ENCODE measurements at regions not wholly inside any gene's neighbourhood (a gene's known extent, or its start where the extent isn't known, plus 50 kb on each side); places are given as distances from the start of the nearest gene placed in this dataset.

DNA sequence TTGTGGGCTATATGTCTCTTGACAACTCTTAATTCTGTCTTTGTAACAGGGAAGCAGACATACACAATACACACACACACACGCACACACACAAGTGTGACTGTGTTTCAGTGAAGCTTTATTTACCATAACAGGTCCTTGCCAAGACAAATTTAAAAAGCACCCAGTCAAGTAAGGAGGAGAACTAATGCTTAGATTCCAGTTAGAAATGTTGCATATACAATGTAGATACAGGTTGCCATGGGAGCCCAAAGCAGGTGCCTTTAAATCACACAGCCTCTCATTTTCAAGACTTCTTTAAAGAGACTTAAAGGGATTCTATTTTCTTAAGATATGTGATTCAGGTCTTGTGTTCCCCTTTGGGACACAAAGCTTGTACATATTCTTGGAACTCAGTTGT, 1551.9 kb downstream of the EFNB2 start:
- TF ChIP-seq EZH2phosphoT487 (IDR thresholded peaks at IDR 0.05; ENCODE audit: low read depth, severe bottlenecking, unreplicated experiment) (no peak), EZH2 (IDR thresholded peaks at IDR 0.05; ENCODE audit: borderline replicate concordance) (no peak)
- TF ChIP-seq, protein P1, sequence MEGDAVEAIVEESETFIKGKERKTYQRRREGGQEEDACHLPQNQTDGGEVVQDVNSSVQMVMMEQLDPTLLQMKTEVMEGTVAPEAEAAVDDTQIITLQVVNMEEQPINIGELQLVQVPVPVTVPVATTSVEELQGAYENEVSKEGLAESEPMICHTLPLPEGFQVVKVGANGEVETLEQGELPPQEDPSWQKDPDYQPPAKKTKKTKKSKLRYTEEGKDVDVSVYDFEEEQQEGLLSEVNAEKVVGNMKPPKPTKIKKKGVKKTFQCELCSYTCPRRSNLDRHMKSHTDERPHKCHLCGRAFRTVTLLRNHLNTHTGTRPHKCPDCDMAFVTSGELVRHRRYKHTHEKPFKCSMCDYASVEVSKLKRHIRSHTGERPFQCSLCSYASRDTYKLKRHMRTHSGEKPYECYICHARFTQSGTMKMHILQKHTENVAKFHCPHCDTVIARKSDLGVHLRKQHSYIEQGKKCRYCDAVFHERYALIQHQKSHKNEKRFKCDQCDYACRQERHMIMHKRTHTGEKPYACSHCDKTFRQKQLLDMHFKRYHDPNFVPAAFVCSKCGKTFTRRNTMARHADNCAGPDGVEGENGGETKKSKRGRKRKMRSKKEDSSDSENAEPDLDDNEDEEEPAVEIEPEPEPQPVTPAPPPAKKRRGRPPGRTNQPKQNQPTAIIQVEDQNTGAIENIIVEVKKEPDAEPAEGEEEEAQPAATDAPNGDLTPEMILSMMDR (IDR thresholded peaks at IDR 0.05; ENCODE audit: poor library complexity), result no peak
- H2AFZ ChIP-seq, result no peak overlapping the region
- no peak overlapping the region for H3K4me2 ChIP-seq
- no peak overlapping the region for H3K27ac ChIP-seq
- no peaks in the 10 kb centered on the region for H3K9me3 ChIP-seq (ENCODE audit: low read depth)
- no peak for DNase-seq (ENCODE audit: low spot score)
- no peaks in the 10 kb centered on the region for H3K36me3 ChIP-seq (replicated peaks; ENCODE audit: insufficient read depth, low read depth)
- 59% methylated on average over 1 of the region's 1 CpG for WGBS (ENCODE audit: low lambda C conversion rate, missing lambda C conversion rate)
- H3K27me3 ChIP-seq, result peaks cover 3% of the 10 kb centered on the region
- no peaks in the 10 kb centered on the region for H3K79me2 ChIP-seq
- no peaks in the 10 kb centered on the region for H3K4me1 ChIP-seq (ENCODE audit: insufficient read depth)
- H3K9me2 ChIP-seq (replicated peaks; ENCODE audit: insufficient read depth), result no peaks in the 10 kb centered on the region
- H3K4me3 ChIP-seq, result no peak overlapping the region
- H4K20me1 ChIP-seq (ENCODE audit: insufficient read depth, poor library complexity, severe bottlenecking), result no peaks in the 10 kb centered on the region

DNA sequence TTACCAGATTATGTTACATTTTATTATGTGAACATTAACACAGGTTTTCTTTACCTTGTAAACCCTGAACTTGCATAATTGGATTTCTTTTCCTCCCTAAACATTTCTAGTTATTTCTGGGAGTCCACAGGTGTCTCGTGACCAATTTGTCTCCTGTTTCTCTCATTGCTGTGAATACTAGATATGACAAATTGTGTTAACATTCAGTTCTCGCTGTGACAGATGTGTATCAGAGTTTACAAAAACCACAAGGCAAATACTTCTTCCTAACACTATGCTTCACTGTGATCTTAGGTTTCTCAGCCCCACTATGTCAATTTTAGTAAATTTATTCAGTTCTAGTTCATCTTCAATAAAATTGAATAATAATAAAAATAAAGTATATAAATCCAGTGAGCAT, 1554.9 kb downstream of the EFNB2 start:
- H3K36me3 ChIP-seq (replicated peaks; ENCODE audit: insufficient read depth, low read depth), result no peaks in the 10 kb centered on the region
- H3K4me2 ChIP-seq, result no peak overlapping the region
- H4K20me1 ChIP-seq (ENCODE audit: insufficient read depth, poor library complexity, severe bottlenecking), result no peaks in the 10 kb centered on the region
- H3K27ac ChIP-seq, result no peak overlapping the region
- no peaks in the 10 kb centered on the region for H3K79me2 ChIP-seq
- H3K4me1 ChIP-seq (ENCODE audit: insufficient read depth), result no peaks in the 10 kb centered on the region
- TF ChIP-seq EZH2phosphoT487 (IDR thresholded peaks at IDR 0.05; ENCODE audit: low read depth, severe bottlenecking, unreplicated experiment), result no peak
- no peaks in the 10 kb centered on the region for H3K9me2 ChIP-seq (replicated peaks; ENCODE audit: insufficient read depth)
- H2AFZ ChIP-seq, result no peak overlapping the region
- no peaks in the 10 kb centered on the region for H3K27me3 ChIP-seq
- no peaks in the 10 kb centered on the region for H3K9me3 ChIP-seq (ENCODE audit: low read depth)
- H3K4me3 ChIP-seq, result no peak overlapping the region
- DNase-seq (ENCODE audit: low spot score), result no peak
- 68% methylated on average over 2 of the region's 2 CpGs for WGBS (ENCODE audit: low lambda C conversion rate, missing lambda C conversion rate)

DNA sequence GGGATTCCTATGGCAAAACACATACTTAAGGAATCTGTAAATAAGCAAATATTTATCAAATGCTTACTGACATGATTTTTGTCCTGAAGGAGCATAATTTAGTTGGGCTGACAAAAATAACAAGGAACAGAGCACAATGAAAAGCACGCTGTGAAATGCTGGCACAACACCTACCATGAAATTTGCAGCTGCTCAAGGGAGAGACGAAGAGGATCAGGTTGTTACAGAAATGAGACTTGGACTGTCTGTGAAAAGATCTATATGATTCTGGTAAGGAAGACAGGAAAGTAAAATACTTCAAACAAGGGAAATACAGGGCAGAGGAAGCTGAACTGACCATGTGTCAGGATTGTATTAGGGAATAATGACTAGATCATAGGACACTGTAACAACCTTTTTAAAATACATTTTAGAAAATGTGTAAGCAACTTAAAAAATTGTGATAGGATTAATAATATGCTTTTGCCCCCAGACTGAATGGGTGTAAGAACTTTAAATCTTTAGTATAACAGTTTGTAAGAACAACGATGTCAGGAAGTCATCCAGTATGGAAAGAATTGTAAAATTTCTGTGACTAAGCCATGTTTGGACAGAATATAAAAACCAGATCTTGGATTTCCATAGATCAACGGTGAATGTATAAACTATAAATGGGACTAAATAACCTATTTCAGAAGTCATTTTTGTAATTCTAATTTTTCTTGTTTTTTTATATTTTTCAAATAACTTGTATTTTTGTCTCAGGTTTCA, 1556.0 kb downstream of the EFNB2 start:
- no peaks in the 10 kb centered on the region for H3K9me2 ChIP-seq (replicated peaks; ENCODE audit: insufficient read depth)
- no peaks in the 10 kb centered on the region for H3K79me2 ChIP-seq
- no peak overlapping the region for H2AFZ ChIP-seq
- H3K27me3 ChIP-seq, result no peaks in the 10 kb centered on the region
- H3K4me1 ChIP-seq (ENCODE audit: insufficient read depth), result no peaks in the 10 kb centered on the region
- no peak for DNase-seq (ENCODE audit: low spot score)
- H3K27ac ChIP-seq, result no peak overlapping the region
- TF ChIP-seq EZH2 (IDR thresholded peaks at IDR 0.05; ENCODE audit: borderline replicate concordance) (no peak), EZH2phosphoT487 (IDR thresholded peaks at IDR 0.05; ENCODE audit: low read depth, severe bottlenecking, unreplicated experiment) (no peak)
- TF ChIP-seq, protein P1 (IDR thresholded peaks at IDR 0.05; ENCODE audit: poor library complexity), result no peak
- no peak overlapping the region for H3K4me3 ChIP-seq
- WGBS (ENCODE audit: low lambda C conversion rate, missing lambda C conversion rate), result 64% methylated on average over 4 of the region's 4 CpGs
- no peak overlapping the region for H3K4me2 ChIP-seq
- no peaks in the 10 kb centered on the region for H3K9me3 ChIP-seq (ENCODE audit: low read depth)
- H3K36me3 ChIP-seq (replicated peaks; ENCODE audit: insufficient read depth, low read depth), result no peaks in the 10 kb centered on the region
- H4K20me1 ChIP-seq (ENCODE audit: insufficient read depth, poor library complexity, severe bottlenecking), result no peaks in the 10 kb centered on the region

DNA sequence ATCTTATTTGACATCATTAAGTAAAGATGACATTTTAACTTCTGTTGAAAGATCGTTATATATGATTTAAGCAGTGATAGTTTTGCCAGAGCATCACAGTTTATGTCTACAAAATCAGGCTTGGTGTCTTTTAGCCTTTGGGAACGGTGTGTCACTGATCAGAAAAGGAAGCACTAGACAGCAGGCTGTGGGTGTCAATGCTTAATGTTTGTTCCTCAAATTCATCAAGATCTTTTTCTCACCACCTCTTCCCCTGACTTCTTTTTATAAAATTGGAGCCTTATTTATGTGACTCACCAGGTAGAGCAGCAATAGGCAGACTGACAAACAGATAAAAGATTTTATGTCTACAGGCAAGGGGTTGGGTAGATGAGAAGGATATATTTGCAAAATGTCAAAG, 1558.5 kb downstream of the EFNB2 start:
- Histone ChIP-seq H3K9me3 (ENCODE audit: low read depth) (no peaks in the 10 kb centered on the region), H3K27me3 (no peaks in the 10 kb centered on the region), H3K4me1 (ENCODE audit: insufficient read depth) (no peaks in the 10 kb centered on the region), H4K20me1 (ENCODE audit: insufficient read depth, poor library complexity, severe bottlenecking) (no peaks in the 10 kb centered on the region), H3K4me2 (no peak overlapping the region), H3K27ac (no peak overlapping the region), H3K9me2 (replicated peaks; ENCODE audit: insufficient read depth) (no peaks in the 10 kb centered on the region), H3K79me2 (no peaks in the 10 kb centered on the region), H3K4me3 (no peak overlapping the region), H3K36me3 (replicated peaks; ENCODE audit: insufficient read depth, low read depth) (no peaks in the 10 kb centered on the region), H2AFZ (no peak overlapping the region)
- no peak for TF ChIP-seq EZH2 (IDR thresholded peaks at IDR 0.05; ENCODE audit: borderline replicate concordance)
- WGBS (ENCODE audit: low lambda C conversion rate, missing lambda C conversion rate), result 60% methylated on average over 2 of the region's 2 CpGs
- DNase-seq (ENCODE audit: low spot score), result no peak

All from hepatocyte (in vitro differentiated cells).